T-helper 2 cell (primary cell): ENCODE measurements at regions not wholly inside any gene's neighbourhood (a gene's known extent, or its start where the extent isn't known, plus 50 kb on each side); places are given as distances from the start of the nearest gene placed in this dataset.
"Not testable (repeated sequence)": the region's sequence is repeated elsewhere in the genome, so short reads cannot be mapped to it uniquely, and the experiment has no call there.

ENCODE experiments used
- DNase-seq, 5 experiments: peaks; one replicate each; pipeline versions ENCODE4 v3.0.0 to v3.0.0-alpha.2; 2012 to 2022

GRCh38 chr21:21860888-21861287 is 862.7 kb downstream of the NCAM2 start:
- DNase-seq, result no peak

GRCh38 chr21:21864321-21864840 is 866.2 kb downstream of the NCAM2 start:
- DNase-seq, result no peak

DNA sequence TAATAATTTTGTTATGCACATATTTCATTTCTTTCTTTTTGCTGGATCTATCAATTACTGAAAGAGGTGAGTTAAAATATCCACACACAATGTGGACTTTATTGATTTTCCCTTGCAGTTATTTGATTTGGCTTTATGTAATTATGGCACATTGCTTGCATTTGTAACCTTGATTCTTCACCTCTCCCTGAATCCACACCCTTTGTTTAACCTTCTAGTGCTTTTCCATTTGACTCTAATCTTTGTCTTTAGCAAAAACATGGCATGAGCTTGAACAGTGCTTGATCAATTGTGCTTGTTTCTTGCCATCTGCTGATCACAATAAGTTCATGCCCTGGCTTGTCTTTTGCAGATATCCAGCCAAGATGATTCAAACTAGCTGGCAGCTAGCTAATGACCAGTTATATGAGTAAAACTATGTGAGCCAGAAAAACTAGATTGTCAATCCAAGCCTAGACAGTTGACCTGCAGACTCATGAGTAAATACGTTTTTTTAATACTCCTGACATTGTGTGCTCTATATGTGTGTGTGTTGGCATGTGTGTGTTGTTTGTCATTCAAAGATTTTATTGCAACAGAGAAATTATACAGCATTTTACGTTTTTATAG is 899.2 kb downstream of the NCAM2 start:
- no peak for DNase-seq

GRCh38 chr21:21898801-21899200 is 900.6 kb downstream of the NCAM2 start:
- DNase-seq, result no peak

- DNase-seq, result not testable (repeated sequence)
Observed at GRCh38 chr21:21902416-21902815, 904.2 kb downstream of the NCAM2 start.

DNA sequence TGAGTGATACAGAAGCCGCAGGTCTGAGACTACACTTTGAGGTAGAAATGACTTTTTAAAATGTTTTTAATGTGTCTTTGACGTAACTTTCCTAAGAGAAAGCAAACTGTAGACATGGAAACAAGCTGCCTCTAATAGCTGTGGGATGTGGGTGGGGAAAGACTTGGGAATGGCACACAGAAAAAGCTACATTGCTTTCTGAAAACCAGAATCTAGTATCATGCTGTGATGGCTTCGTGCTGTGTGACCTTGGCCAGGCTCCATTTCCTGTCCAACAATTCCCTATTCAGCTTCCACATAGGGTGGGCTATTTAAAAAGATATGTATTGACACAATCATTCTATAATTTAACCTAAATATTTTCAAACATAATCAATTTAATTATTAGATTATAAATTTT is 909.1 kb downstream of the NCAM2 start:
- DNase-seq, result no peak

- DNase-seq, result no peak
Observed at GRCh38 chr21:21915816-21916215, 917.6 kb downstream of the NCAM2 start.

DNA sequence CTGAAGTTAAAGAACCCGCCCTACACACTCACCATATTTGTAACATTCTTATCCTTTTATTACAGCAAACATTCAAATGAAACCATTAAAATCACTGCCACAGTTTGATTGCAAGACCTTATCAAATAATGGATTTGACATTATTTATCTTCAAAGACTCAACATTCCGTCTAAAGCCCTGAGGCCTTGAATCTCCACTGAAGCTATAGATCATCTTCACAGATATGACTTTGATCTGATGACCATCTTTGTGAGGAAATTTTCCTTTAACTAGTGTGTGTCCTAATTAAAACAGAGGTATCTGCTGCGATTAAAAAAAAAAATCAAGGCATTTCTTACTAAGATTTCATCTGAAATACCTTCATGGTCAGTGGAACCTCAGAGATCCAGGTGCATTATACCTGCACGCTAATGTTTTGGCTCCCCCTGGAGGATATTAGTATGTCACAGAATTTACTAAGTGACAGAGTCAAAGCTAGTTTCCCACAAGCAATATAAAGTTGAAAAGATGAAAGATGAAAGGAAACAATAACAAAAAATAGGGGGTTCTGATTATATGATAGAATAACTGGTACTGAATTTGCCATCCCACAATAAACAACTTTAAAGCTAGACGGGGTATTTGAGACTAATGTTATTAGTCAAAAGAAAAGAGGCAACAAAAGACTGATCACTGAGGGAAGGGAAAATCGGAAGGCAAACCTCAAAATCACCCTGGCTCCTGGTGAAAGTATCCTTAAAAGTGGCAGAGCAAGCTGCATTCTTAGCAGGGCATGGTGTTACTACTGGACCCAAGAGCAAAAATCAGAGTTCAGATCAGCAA is 923.4 kb downstream of the NCAM2 start:
- no peak for DNase-seq

- no peak for DNase-seq
Observed at GRCh38 chr21:21929226-21929625, 931.0 kb downstream of the NCAM2 start.

DNA sequence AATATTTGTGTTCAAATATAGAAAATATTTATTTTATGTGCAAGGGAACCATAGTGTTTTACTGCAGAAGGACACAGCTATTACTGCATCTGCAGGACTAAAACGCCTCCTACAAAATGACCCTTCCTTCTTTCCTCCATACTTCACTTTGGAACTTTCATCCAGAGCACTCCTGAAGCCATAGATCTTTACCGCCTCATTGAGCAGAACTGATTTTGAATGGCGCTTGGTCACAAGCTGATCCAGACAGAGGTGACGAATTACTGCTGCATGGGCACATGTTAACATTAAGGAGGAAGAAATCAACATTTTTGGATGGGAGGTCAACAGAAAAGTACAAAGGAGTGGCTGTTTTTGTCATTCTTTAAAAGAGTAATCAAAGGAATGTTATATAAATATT is 931.6 kb downstream of the NCAM2 start:
- DNase-seq, result no peak

DNA sequence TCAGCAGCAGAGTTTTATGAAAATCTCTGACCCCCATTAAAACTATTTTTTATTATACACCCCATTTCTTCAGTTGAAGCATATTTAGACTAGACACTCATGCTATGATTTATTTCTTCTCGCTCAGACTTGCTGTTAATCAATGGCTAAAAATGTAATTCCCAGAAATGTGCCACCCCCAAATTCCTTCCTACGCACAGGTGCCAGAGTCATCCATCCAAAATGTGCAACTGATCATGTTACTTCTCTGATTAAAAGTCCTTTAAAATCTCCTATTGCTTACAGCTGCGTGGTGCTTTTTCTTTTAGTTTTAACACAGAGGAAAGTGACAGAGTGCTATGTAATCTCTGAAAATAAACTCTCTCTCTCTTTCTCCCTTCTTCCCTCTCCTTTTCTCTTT is 954.4 kb downstream of the NCAM2 start:
- DNase-seq, result no peak

DNA sequence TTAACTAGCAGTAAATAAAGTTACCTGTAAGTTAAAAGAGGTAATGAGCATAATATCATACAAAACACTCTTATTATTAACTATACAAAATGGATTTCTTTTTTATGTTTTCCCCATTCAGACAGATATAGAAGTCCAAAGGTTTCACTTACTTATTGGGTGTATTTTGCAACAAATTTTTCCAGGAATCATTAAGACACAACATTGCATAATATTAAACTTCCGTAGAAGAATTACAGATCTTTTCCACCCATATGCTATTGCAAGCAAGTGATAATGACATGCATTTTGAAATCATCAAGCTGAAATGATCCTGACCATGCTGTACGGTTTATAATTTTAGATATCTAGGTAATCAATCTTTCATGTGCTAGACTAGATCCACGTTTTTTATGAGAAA is 957.0 kb downstream of the NCAM2 start:
- DNase-seq, result no peak

- no peak for DNase-seq
Observed at GRCh38 chr21:21957490-21957889, 959.3 kb downstream of the NCAM2 start.

DNA sequence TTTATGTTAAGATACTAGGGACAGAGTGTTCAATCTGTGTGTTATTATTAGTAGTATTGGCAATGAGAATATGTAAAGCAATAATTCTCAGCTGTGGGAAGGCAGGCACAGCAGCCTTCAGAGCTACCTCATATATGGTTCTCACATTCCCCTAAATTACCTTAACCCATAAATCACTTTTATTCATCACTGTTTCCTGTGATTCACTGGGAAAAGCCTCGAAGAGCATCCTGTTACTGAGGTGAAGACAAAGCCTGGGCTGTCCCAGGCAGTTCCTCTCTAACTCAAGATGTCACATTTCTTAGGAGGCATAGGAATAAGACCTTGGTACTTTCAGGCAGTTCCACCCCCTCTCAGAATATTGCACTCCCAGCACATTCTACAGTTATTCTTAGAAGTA is 965.7 kb downstream of the NCAM2 start:
- no peak for DNase-seq

DNA sequence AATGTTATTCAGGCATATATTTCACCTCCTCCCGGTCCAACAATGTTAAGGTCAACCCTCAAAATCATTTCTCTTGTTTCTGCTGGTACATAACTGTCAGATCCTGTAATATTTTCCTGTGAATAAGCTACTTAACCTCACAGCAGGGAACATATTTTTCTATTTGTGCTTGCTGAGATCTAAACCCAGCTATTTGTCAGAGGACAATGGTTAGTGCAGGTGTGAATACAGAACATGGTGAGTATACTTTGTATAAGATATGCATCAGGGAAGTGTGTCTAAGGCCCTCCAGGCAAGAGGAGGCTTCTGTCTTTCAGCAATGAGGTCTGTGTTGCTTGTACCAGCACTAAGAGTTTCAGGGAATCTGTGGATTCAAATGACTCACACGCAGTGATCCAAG is 970.6 kb downstream of the NCAM2 start:
- no peak for DNase-seq

- DNase-seq, result no peak
Observed at GRCh38 chr21:21969211-21969610, 971.0 kb downstream of the NCAM2 start.

DNA sequence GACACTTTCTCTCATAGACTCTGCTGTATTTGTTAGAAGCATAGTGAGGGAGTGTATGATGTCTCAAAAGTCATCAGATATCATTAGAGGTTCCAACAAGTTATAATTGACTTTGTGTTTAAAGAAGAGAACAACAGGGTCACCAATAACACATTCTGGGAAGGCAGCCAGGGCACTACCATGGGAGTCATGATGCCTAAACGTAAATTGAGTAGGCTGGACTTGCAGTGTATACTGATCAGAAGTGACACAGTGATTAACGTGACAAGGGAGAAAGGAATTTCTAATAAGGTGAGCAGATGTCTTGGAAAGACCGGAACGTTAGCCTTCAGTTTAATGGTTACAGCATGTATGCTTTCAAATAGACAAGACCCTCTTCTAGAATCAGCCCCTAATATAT is 973.2 kb downstream of the NCAM2 start:
- no peak for DNase-seq

- DNase-seq, result no peak
Observed at GRCh38 chr21:21973806-21974205, 975.6 kb downstream of the NCAM2 start.

DNA sequence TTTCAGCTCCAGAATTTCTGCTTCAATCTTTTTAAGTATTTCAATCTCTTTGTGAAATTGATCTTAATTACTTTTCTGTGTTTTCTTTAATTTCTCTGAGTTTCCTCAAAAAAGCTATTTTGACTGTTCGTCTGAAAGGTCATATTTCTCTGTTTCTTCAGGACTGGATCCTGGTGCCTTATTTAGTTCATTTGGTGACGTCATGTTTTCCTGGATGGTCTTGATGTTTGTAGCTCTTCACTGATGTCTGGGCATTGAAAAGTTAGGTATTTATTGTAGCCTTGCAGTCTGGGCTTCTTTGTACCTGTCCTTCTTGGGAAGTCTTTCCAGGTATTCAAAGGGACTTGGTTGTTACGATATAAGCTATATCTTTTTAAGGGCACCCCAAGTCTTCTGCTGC is 998.7 kb downstream of the NCAM2 start:
- no peak for DNase-seq

DNA sequence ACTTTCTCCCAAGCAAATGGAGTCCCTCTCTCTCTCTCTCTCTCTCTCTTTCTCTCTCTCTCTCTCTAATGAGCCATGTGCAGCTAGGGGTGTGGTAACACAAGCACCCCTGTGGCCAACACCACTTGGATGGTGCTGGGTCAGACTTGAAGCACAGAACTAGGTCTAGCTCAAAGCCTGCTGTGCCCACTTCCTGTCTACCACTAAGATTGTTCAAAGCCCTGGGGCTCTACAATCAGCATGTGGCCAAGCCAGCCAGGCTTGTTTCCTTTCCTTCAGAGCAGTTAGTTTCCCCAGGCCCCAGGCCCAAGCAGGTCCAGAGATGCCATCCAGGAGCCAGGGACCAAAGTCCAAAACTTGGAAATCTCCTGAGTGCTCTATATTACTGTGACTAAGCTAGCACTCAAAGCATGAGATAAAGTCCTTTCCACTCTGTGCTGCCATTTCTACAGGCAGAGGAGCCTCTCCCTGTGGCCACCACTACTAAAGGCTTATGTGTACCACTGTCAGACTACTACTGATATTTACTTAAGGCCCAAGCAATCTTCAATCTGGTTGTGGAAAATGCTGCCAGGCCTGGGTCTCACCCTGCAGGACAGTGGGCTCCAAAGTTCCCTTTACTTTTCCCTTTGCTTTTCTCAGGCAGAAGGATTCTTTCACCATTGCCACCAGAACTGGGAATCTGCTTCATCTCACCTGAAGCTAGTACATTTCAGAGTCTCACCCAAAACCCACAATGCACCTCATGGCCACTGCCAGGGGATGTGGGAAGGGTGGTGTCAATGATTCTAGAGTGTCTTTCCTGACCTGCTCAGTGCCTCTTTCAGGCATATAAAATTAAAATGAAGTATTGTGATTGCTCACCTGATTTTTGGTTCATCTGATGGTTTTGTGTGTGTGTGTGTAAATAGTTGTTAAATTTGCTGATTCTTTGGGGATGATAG is 999.5 kb downstream of the NCAM2 start:
- DNase-seq, result peak in 1 of 5 experiments; percentile 10

- no peak for DNase-seq
Observed at GRCh38 chr21:22019766-22020165, 1021.6 kb downstream of the NCAM2 start.

- DNase-seq, result no peak
Observed at GRCh38 chr21:22020221-22020620, 1022.0 kb downstream of the NCAM2 start.

GRCh38 chr21:22023896-22024295 is 1025.7 kb downstream of the NCAM2 start:
- not testable (repeated sequence) for DNase-seq
